H1 (cell line): ENCODE measurements at regions not wholly inside any gene's neighbourhood (a gene's known extent, or its start where the extent isn't known, plus 50 kb on each side); places are given as distances from the start of the nearest gene placed in this dataset.

Experiments
- CTCF ChIA-PET: fragments of 300-600 bp; sonication (Branson Sonifier 250); formaldehyde crosslinking; loops from one replicate; lab custom pipeline; 2021; ENCODE audit not compliant: partially characterized antibody; lab: Charles Lee
- POLR2A ChIA-PET: fragments of 300-600 bp; sonication (Branson Sonifier 250); formaldehyde crosslinking; loops from one replicate; lab custom pipeline; 2021; ENCODE audit warnings: inconsistent platforms; ENCODE audit not compliant: partially characterized antibody; lab: Charles Lee
- DNase-seq, 2 experiments: peaks; one replicate each; pipeline versions ENCODE4 v3.0.0 to v3.0.0-alpha.2; 2010 to 2022; ENCODE audit warnings: low spot score in 2 of 2, low read depth in 1 of 2, mixed read lengths in 1 of 2
- FAIRE-seq: peaks from 2 replicates; lab custom pipeline; 2011; peaks lifted over from hg19 to GRCh38; lab: Jason Lieb, UNC
- H2AFZ ChIP-seq: 2 replicates; pipeline ENCODE4 v1.8.1; 2012; ENCODE audit warnings: low read length, inconsistent platforms
- H2AK5ac ChIP-seq: 2 replicates; pipeline ENCODE4 v1.6.1; 2013; ENCODE audit warnings: low read depth, low read length
- H2BK120ac ChIP-seq: replicated peaks from 2 replicates; pipeline ENCODE3; 2013; ENCODE audit warnings: low read depth, low read length, inconsistent platforms
- H2BK12ac ChIP-seq: 2 replicates; pipeline ENCODE4 v1.6.1; 2013; ENCODE audit warnings: low read depth, low read length
- H2BK15ac ChIP-seq: 2 replicates; pipeline ENCODE4 v1.6.1; 2013; ENCODE audit warnings: low read length
- H2BK20ac ChIP-seq: 2 replicates; pipeline ENCODE4 v1.6.1; 2013; ENCODE audit warnings: low read length
- H2BK5ac ChIP-seq: 2 replicates; pipeline ENCODE4 v1.6.1; 2013; ENCODE audit warnings: low read depth, low read length
- H3K14ac ChIP-seq: 2 replicates; pipeline ENCODE4 v1.6.1; 2013; ENCODE audit warnings: inconsistent platforms; ENCODE audit not compliant: insufficient read length
- H3K18ac ChIP-seq: 2 replicates; pipeline ENCODE4 v1.6.1; 2013; ENCODE audit warnings: low read length; ENCODE audit errors: extremely low read depth
- H3K23ac ChIP-seq: 2 replicates; pipeline ENCODE4 v1.6.1; 2013; ENCODE audit warnings: inconsistent platforms; ENCODE audit not compliant: insufficient read length
- H3K23me2 ChIP-seq: 2 replicates; pipeline ENCODE4 v1.6.1; 2013; ENCODE audit warnings: low read depth, low read length
- H3K27ac ChIP-seq: 2 replicates; pipeline ENCODE4 v1.6.1; 2011; ENCODE audit warnings: low read depth, low read length, inconsistent platforms
- H3K27me3 ChIP-seq, 4 experiments: replicated peaks in 1 of 4; 1 replicate in 1 of 4; 2 replicates in 3 of 4; pipeline versions ENCODE4 v1.6.1 to v1.8.1; 2011 to 2013; ENCODE audit warnings: low read length in 3 of 4, mild to moderate bottlenecking in 3 of 4, inconsistent platforms in 2 of 4, mixed read lengths in 2 of 4, moderate library complexity in 1 of 4; ENCODE audit not compliant: control insufficient read depth in 3 of 4, insufficient read depth in 3 of 4; ENCODE audit errors: extremely low read depth in 1 of 4
- H3K36me3 ChIP-seq, 4 experiments: 2 replicates each; pipeline versions ENCODE4 v1.6.1 to v1.8.1; 2011 to 2013; ENCODE audit warnings: mild to moderate bottlenecking in 4 of 4, low read length in 3 of 4, moderate library complexity in 2 of 4, control low read depth in 1 of 4, inconsistent platforms in 1 of 4; ENCODE audit not compliant: insufficient read depth in 4 of 4, control insufficient read depth in 2 of 4
- H3K4ac ChIP-seq: replicated peaks from 2 replicates; pipeline ENCODE3; 2013; ENCODE audit warnings: low read length, low read depth, mixed read lengths, inconsistent platforms; ENCODE audit not compliant: insufficient read length
- H3K4me1 ChIP-seq, 4 experiments: replicated peaks in 1 of 4; 1 replicate in 1 of 4; 2 replicates in 3 of 4; pipeline versions ENCODE4 v1.6.1 to v1.8.1; 2011 to 2013; ENCODE audit warnings: low read length in 3 of 4, inconsistent platforms in 2 of 4, mixed read lengths in 1 of 4; ENCODE audit not compliant: insufficient read depth in 4 of 4, control insufficient read depth in 3 of 4
- H3K4me2 ChIP-seq, 2 experiments: 2 replicates each; pipeline versions ENCODE4 v1.6.1 to v1.8.1; 2011 to 2013; ENCODE audit warnings: low read depth in 2 of 2, low read length in 2 of 2, control low read depth in 1 of 2, inconsistent platforms in 1 of 2, mild to moderate bottlenecking in 1 of 2; ENCODE audit not compliant: insufficient read depth in 1 of 2
- H3K4me3 ChIP-seq, 4 experiments: fragments of 200-600, 300-600 bp in 1 of 4; sonication (generic), shearing (Covaris generic), sonication (Bioruptor Twin) in 1 of 4; 2 replicates each; pipeline versions ENCODE4 v1.5.1 to v1.8.1; 2011 to 2016; ENCODE audit warnings: low read length in 4 of 4, low read depth in 3 of 4, control low read depth in 2 of 4, inconsistent platforms in 2 of 4, mild to moderate bottlenecking in 2 of 4, mixed read lengths in 1 of 4, moderate library complexity in 1 of 4; ENCODE audit not compliant: insufficient read depth in 2 of 4; ENCODE audit errors: extremely low read depth in 1 of 4
- H3K56ac ChIP-seq: replicated peaks from 2 replicates; pipeline ENCODE3; 2013; ENCODE audit warnings: low read depth, mild to moderate bottlenecking, mixed read lengths, low read length, inconsistent platforms; ENCODE audit not compliant: insufficient read length
- H3K79me1 ChIP-seq: 2 replicates; pipeline ENCODE4 v1.6.1; 2013; ENCODE audit warnings: low read depth, low read length, control low read depth
- H3K79me2 ChIP-seq, 2 experiments: 2 replicates each; pipeline versions ENCODE4 v1.6.1 to v1.8.1; 2012 to 2013; ENCODE audit warnings: low read length in 2 of 2, mild to moderate bottlenecking in 2 of 2, inconsistent platforms in 1 of 2; ENCODE audit not compliant: insufficient read depth in 2 of 2, control insufficient read depth in 1 of 2
- H3K9ac ChIP-seq, 4 experiments: replicated peaks in 1 of 4; 1 replicate in 1 of 4; 2 replicates in 3 of 4; pipeline versions ENCODE4 v1.6.1 to v1.8.1; 2011 to 2013; ENCODE audit warnings: low read depth in 3 of 4, low read length in 3 of 4, control low read depth in 2 of 4, mild to moderate bottlenecking in 2 of 4, moderate library complexity in 2 of 4, inconsistent platforms in 1 of 4; ENCODE audit errors: extremely low read depth in 1 of 4
- H3K9me3 ChIP-seq, 2 experiments: 2 replicates each; pipeline versions ENCODE4 v1.6.1 to v1.8.1; 2012 to 2013; ENCODE audit warnings: mild to moderate bottlenecking in 2 of 2, moderate library complexity in 2 of 2, control low read depth in 1 of 2, inconsistent platforms in 1 of 2, low read depth in 1 of 2, low read length in 1 of 2, mixed read lengths in 1 of 2; ENCODE audit not compliant: insufficient read depth in 2 of 2
- H4K20me1 ChIP-seq, 2 experiments: replicated peaks in 1 of 2; 2 replicates each; pipeline versions ENCODE3 to v1.8.1; 2011 to 2013; ENCODE audit warnings: inconsistent platforms in 2 of 2, low read length in 2 of 2, mild to moderate bottlenecking in 1 of 2; ENCODE audit not compliant: insufficient read depth in 2 of 2, control insufficient read depth in 1 of 2
- H4K5ac ChIP-seq: 2 replicates; pipeline ENCODE4 v1.6.1; 2013; ENCODE audit warnings: low read length, low read depth, mixed read lengths, inconsistent platforms; ENCODE audit not compliant: insufficient read length
- H4K8ac ChIP-seq: 2 replicates; pipeline ENCODE4 v1.8.0; 2013; ENCODE audit warnings: mild to moderate bottlenecking, moderate library complexity, low read length, inconsistent platforms; ENCODE audit not compliant: insufficient read depth; ENCODE audit errors: extremely low read depth
- H4K91ac ChIP-seq: replicated peaks from 2 replicates; pipeline ENCODE3; 2013; ENCODE audit warnings: low read length, mixed read lengths, inconsistent platforms; ENCODE audit not compliant: insufficient read length
- BRCA1 ChIP-seq: IDR thresholded peaks from 2 replicates; pipeline ENCODE4 v1.6.1; 2012; ENCODE audit warnings: low read depth, low read length, improper control_type of control experiment
- CBX8 ChIP-seq: fragments of 300-800, 300-1000 bp; sonication (generic); IDR thresholded peaks from 2 replicates; pipeline ENCODE4 v1.7.1; 2016; ENCODE audit warnings: low read depth, low read length, borderline replicate concordance
- CREB1 ChIP-seq: IDR thresholded peaks from 2 replicates; pipeline ENCODE4 v1.6.1; 2012; ENCODE audit warnings: inconsistent platforms
- EGR1 ChIP-seq: IDR thresholded peaks from 2 replicates; pipeline ENCODE4 v1.6.1; 2011; ENCODE audit warnings: low read depth, low read length, borderline replicate concordance
- GABPA ChIP-seq: IDR thresholded peaks from 2 replicates; pipeline ENCODE4 v1.6.1; 2011; ENCODE audit warnings: mild to moderate bottlenecking, low read length, moderate library complexity, borderline replicate concordance; ENCODE audit not compliant: insufficient read depth
- HDAC2 ChIP-seq, 2 experiments: fragments of 300-600 bp in 1 of 2; sonication (generic) in 1 of 2; IDR thresholded peaks; 2 replicates each; pipeline ENCODE4 v1.6.1; 2011 to 2012; ENCODE audit warnings: low read depth in 2 of 2, low read length in 2 of 2, mild to moderate bottlenecking in 2 of 2, moderate library complexity in 2 of 2, borderline replicate concordance in 1 of 2, inconsistent platforms in 1 of 2
- JUND ChIP-seq: IDR thresholded peaks from 2 replicates; pipeline ENCODE4 v1.6.1; 2011; ENCODE audit warnings: mild to moderate bottlenecking, improper control_type of control experiment, low read length
- MAX ChIP-seq: IDR thresholded peaks from 2 replicates; pipeline ENCODE4 v1.6.1; 2012; ENCODE audit warnings: inconsistent platforms
- PHF8 ChIP-seq: fragments of 200-600 bp; sonication (generic); conservative IDR thresholded peaks from 2 replicates; pipeline ENCODE4 v1.7.1; 2012; ENCODE audit warnings: low read depth, mild to moderate bottlenecking, inconsistent platforms, low read length, moderate library complexity
- POLR2AphosphoS5 ChIP-seq: IDR thresholded peaks from 2 replicates; pipeline ENCODE4 v1.6.1; 2011; ENCODE audit warnings: low read depth, low read length
- SP1 ChIP-seq: IDR thresholded peaks from 2 replicates; pipeline ENCODE4 v1.6.1; 2011; ENCODE audit warnings: low read depth, low read length
- SUZ12 ChIP-seq: fragments of 200-600 bp; sonication (generic); IDR thresholded peaks from 2 replicates; pipeline ENCODE4 v1.6.1; 2012; ENCODE audit warnings: mild to moderate bottlenecking, inconsistent platforms, low read length, moderate library complexity, mixed read lengths
- USF2 ChIP-seq: IDR thresholded peaks from 2 replicates; pipeline ENCODE4 v1.6.1; 2011; ENCODE audit warnings: low read length, improper control_type of control experiment
- ZNF274 ChIP-seq: IDR thresholded peaks from 2 replicates; pipeline ENCODE4 v1.7.0; 2012; ENCODE audit warnings: low read length, borderline replicate concordance; ENCODE audit errors: extremely low read depth
- WGBS, 2 experiments: shearing (Covaris generic) in 1 of 2; methylation state at CpG; one replicate each; pipeline versions ENCODE4 v1.1.6 to v1.1.7; 2013 to 2015; ENCODE audit warnings: low lambda C conversion rate in 2 of 2, mixed read lengths in 2 of 2, inconsistent platforms in 1 of 2, low coverage in 1 of 2, missing lambda C conversion rate in 1 of 2; ENCODE audit not compliant: insufficient replicate concordance in 2 of 2, insufficient coverage in 1 of 2, insufficient read length in 1 of 2; ENCODE audit errors: extremely low coverage in 1 of 2, missing lambda C conversion rate in 1 of 2; 5-methylcytosine and 5-hydroxymethylcytosine counted together

DNA sequence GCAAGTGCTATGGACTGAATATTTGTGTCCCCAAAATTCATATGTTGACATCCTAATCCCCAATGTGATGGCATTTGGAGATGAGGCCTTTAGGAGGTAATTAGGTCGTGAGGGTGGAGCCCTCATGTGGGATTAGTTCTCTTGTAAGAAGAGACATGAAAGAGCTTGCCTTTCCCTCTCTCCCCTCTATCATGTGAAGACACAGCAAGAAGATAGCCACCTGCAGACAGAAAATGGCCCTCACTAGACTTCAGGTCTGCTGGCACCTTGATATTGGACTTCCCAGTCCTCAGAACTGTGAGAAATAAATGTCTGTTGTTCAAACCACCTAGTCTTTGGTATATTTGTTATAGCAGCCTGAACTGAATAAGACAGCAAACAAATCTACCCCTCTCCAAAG, 75.1 kb upstream of the TBX20 start:
- CTCF ChIA-PET = interaction anchor here (3.0 kb wide), 1 partner anchor 191 kb away, joined by 6 read pairs; no protein-coding TSS in a partner anchor
- Histone ChIP-seq H3K27me3 (no peaks in the 10 kb centered on the region), H3K79me2 (no peaks in the 10 kb centered on the region), H2BK5ac (no peak overlapping the region), H4K91ac (no peak overlapping the region), H4K20me1 (no peaks in the 10 kb centered on the region), H4K5ac (no peak overlapping the region), H3K4me2 (no peak overlapping the region), H3K9me3 (no peaks in the 10 kb centered on the region), H2BK120ac (no peak overlapping the region), H2BK12ac (no peak overlapping the region), H2BK15ac (no peak overlapping the region), H3K36me3 (no peaks in the 10 kb centered on the region), H3K27ac (no peak overlapping the region), H4K8ac (no peak overlapping the region), H3K4me1 (peaks cover 0 to 3% (median 0%) of the 10 kb centered on the region in 4 experiments; a peak in 1 of 7 replicates), H2AK5ac (no peak overlapping the region), H2AFZ (no peak overlapping the region), H2BK20ac (no peak overlapping the region), H3K23me2 (no peaks in the 10 kb centered on the region), H3K18ac (no peak overlapping the region), H3K14ac (no peak overlapping the region), H3K4ac (no peak overlapping the region), H3K4me3 (no peak overlapping the region), H3K79me1 (no peaks in the 10 kb centered on the region), H3K56ac (no peak overlapping the region), H3K23ac (no peak overlapping the region), H3K9ac (no peak overlapping the region)
- 92% methylated on average over 1 of the region's 1 CpG; no CpG with 5 or more reads in 1 of the 2 experiments for WGBS, 2 experiments
- POLR2A ChIA-PET = no interaction called here
- DNase-seq (no peak), FAIRE-seq (no peak)
- TF ChIP-seq EGR1 = no peak
- no peak for TF ChIP-seq CREB1
- TF ChIP-seq POLR2AphosphoS5 = no peak
- TF ChIP-seq GABPA = no peak
- no peak for TF ChIP-seq JUND
- no peak for TF ChIP-seq ZNF274
- no peak for TF ChIP-seq BRCA1
- TF ChIP-seq SUZ12 = no peak
- no peak for TF ChIP-seq PHF8
- TF ChIP-seq MAX = no peak
- no peak for TF ChIP-seq SP1
- TF ChIP-seq CBX8 = no peak
- no peak for TF ChIP-seq HDAC2 (IDR thresholded peaks at IDR 0.05; ENCODE audit: borderline replicate concordance in 1 of 2, low read depth in 2 of 2, low read length in 2 of 2)
- no peak for TF ChIP-seq USF2
